BE2C (cell line): ENCODE measurements at regions not wholly inside any gene's neighbourhood (a gene's known extent, or its start where the extent isn't known, plus 50 kb on each side); places are given as distances from the start of the nearest gene placed in this dataset.

ENCODE experiments used
- DNase-seq: peaks from one replicate; pipeline ENCODE4 v3.0.0-alpha.2; 2020
- H3K27me3 ChIP-seq: fragments of 250-450 bp; sonication (Bioruptor Pico); 2 replicates; pipeline ENCODE4 v1.5.1; 2020; ENCODE audit warnings: mild to moderate bottlenecking
- H3K36me3 ChIP-seq: fragments of 250-450 bp; sonication (Bioruptor Pico); 2 replicates; pipeline ENCODE4 v1.5.1; 2020; ENCODE audit warnings: mild to moderate bottlenecking
- H3K4me1 ChIP-seq: fragments of 250-450 bp; sonication (Bioruptor Pico); 2 replicates; pipeline ENCODE4 v1.5.1; 2020
- H3K4me3 ChIP-seq: 2 replicates; pipeline ENCODE4 v1.5.1; 2011; ENCODE audit warnings: low read depth, low read length
- H3K9me3 ChIP-seq: fragments of 250-450 bp; sonication (Bioruptor Pico); 2 replicates; pipeline ENCODE4 v1.5.1; 2020
- CTCF ChIP-seq: IDR thresholded peaks from 2 replicates; pipeline ENCODE4 v1.5.1; 2012; ENCODE audit warnings: mild to moderate bottlenecking, low read depth, low read length

- Histone ChIP-seq H3K9me3 (no peaks in the 10 kb centered on the region), H3K27me3 (no peaks in the 10 kb centered on the region), H3K4me1 (no peaks in the 10 kb centered on the region), H3K4me3 (no peak overlapping the region), H3K36me3 (no peaks in the 10 kb centered on the region)
- no peak for TF ChIP-seq CTCF
- DNase-seq = no peak
Measured at GRCh38 chr2:145682546-145683157, 1162.7 kb upstream of the ZEB2 start.

GRCh38 chr2:145680276-145680675, 1160.4 kb upstream of the ZEB2 start:
- Histone ChIP-seq H3K27me3 (no peaks in the 10 kb centered on the region), H3K4me3 (no peak overlapping the region), H3K4me1 (no peaks in the 10 kb centered on the region), H3K36me3 (no peaks in the 10 kb centered on the region), H3K9me3 (no peaks in the 10 kb centered on the region)
- DNase-seq = no peak
- no peak for TF ChIP-seq CTCF

GRCh38 chr2:145677371-145677770, 1157.5 kb upstream of the ZEB2 start:
- no peak for TF ChIP-seq CTCF
- no peak for DNase-seq
- no peaks in the 10 kb centered on the region for H3K4me1 ChIP-seq
- H3K36me3 ChIP-seq = no peaks in the 10 kb centered on the region
- H3K9me3 ChIP-seq = no peaks in the 10 kb centered on the region
- no peaks in the 10 kb centered on the region for H3K27me3 ChIP-seq
- no peak overlapping the region for H3K4me3 ChIP-seq

GRCh38 chr2:145674705-145675104, 1154.8 kb upstream of the ZEB2 start:
- H3K9me3 ChIP-seq = no peaks in the 10 kb centered on the region
- no peak overlapping the region for H3K4me3 ChIP-seq
- no peak for TF ChIP-seq CTCF
- no peak for DNase-seq
- no peaks in the 10 kb centered on the region for H3K36me3 ChIP-seq
- H3K27me3 ChIP-seq = no peaks in the 10 kb centered on the region
- H3K4me1 ChIP-seq = no peaks in the 10 kb centered on the region

- Histone ChIP-seq H3K36me3 (no peaks in the 10 kb centered on the region), H3K4me1 (no peaks in the 10 kb centered on the region), H3K4me3 (no peak overlapping the region), H3K27me3 (no peaks in the 10 kb centered on the region), H3K9me3 (no peaks in the 10 kb centered on the region)
- TF ChIP-seq CTCF = no peak
- no peak for DNase-seq
Measured at GRCh38 chr2:145669301-145669700, 1149.4 kb upstream of the ZEB2 start.

- Histone ChIP-seq H3K27me3 (no peaks in the 10 kb centered on the region), H3K4me3 (no peak overlapping the region), H3K36me3 (no peaks in the 10 kb centered on the region), H3K9me3 (no peaks in the 10 kb centered on the region), H3K4me1 (no peaks in the 10 kb centered on the region)
- TF ChIP-seq CTCF = no peak
- no peak for DNase-seq
Measured at GRCh38 chr2:145666552-145666951, 1146.6 kb upstream of the ZEB2 start.
